ENCODE measurements at regions not wholly inside any gene's neighbourhood (a gene's known extent, or its start where the extent isn't known, plus 50 kb on each side); places are given as distances from the start of the nearest gene placed in this dataset.

- TF ChIP-seq CTCF (conservative IDR thresholded peaks at IDR 0.05; ENCODE audit: low read depth in 2 of 2) (no peak), EZH2 (IDR thresholded peaks at IDR 0.05; ENCODE audit: low read depth, unreplicated experiment) (no peak), JUNB (IDR thresholded peaks at IDR 0.05; ENCODE audit: unreplicated experiment) (no peak), ZNF462 (CRISPR knock-in tag; IDR thresholded peaks at IDR 0.05) (no peak), POLR2AphosphoS5 (IDR thresholded peaks at IDR 0.05; ENCODE audit: low read depth) (no peak), CREB1 (CRISPR knock-in tag; IDR thresholded peaks at IDR 0.05; ENCODE audit: low read depth) (no peak), EZH2phosphoT487 (IDR thresholded peaks at IDR 0.05; ENCODE audit: unreplicated experiment) (no peak), STAT1 (IDR thresholded peaks at IDR 0.05; ENCODE audit: unreplicated experiment) (no peak), REST (IDR thresholded peaks at IDR 0.05; ENCODE audit: unreplicated experiment) (no peak), ETS1 (IDR thresholded peaks at IDR 0.05) (no peak), ZNF331 (CRISPR knock-in tag; IDR thresholded peaks at IDR 0.05; ENCODE audit: low read depth) (no peak)
These were observed 120.7 kb upstream of the DAZL start for GRCh38 chr3:16725972-16726371.

Measured in GM23338 (cell line).